Mesothelial cell of epicardium (in vitro differentiated cells): ENCODE measurements at regions not wholly inside any gene's neighbourhood (a gene's known extent, or its start where the extent isn't known, plus 50 kb on each side); places are given as distances from the start of the nearest gene placed in this dataset.

Experiments used
- DNase-seq, 2 experiments: peaks; one replicate each; pipeline ENCODE4 v3.0.0; 2021; ENCODE audit warnings: low spot score in 2 of 2; ENCODE audit not compliant: unreplicated experiment in 2 of 2
- H3K27ac Mint-ChIP-seq: 2 replicates; pipeline ENCODE4 v1.8.0; 2021; ENCODE audit warnings: mixed read lengths
- H3K27me3 Mint-ChIP-seq: 2 replicates; pipeline ENCODE4 v1.8.0; 2021; ENCODE audit warnings: low read depth, mixed read lengths
- H3K36me3 Mint-ChIP-seq: 2 replicates; pipeline ENCODE4 v1.8.0; 2021; ENCODE audit warnings: mixed read lengths
- H3K4me1 Mint-ChIP-seq: 2 replicates; pipeline ENCODE4 v1.8.0; 2021; ENCODE audit warnings: mixed read lengths
- H3K4me3 Mint-ChIP-seq: 2 replicates; pipeline ENCODE4 v1.8.0; 2021; ENCODE audit warnings: mild to moderate bottlenecking, moderate library complexity, mixed read lengths
- H3K9me3 Mint-ChIP-seq: 2 replicates; pipeline ENCODE4 v1.8.0; 2021; ENCODE audit warnings: mixed read lengths
- TF ChIP-seq, protein P1 (sequence below): fragments of 200-600 bp; sonication (generic); IDR thresholded peaks from one replicate; pipeline ENCODE4 v1.5.0; 2021; ENCODE audit warnings: antibody characterized with exemption; ENCODE audit not compliant: unreplicated experiment

DNA sequence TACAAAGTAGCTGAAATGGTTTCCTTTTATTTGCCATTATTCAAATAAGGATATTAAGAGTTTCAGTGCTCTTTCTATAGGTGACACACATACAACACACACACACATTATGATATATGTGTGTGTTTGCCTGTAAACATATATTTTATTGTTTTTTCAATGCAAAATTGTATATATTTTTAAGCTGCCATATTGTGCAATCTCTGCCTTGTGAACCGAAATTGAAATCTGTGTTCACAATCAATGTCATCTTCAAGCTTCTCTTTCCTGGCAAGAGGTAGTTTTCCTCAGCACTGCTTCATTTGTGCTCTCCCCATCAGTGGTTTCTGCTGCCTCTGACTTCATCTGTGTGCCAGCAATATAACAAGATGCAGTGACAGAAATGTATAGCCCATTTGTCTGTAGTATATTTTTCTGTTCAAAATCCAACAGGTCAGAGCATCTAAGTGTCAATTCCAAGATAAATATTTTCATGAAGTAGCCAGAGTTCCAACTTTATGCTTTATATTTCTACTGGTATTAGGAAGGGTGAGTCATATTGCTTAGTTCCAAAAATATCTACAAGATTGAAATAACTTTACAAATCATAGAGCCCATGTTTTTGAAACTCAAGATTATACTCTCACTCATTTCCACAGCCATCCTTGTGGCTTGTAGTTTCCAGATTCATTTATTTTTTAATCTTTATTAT is 1704.8 kb upstream of the CDH9 start:
- no peak overlapping the region for H3K27ac Mint-ChIP-seq
- no peak overlapping the region for H3K4me3 Mint-ChIP-seq
- DNase-seq: no peak
- TF ChIP-seq, protein P1, sequence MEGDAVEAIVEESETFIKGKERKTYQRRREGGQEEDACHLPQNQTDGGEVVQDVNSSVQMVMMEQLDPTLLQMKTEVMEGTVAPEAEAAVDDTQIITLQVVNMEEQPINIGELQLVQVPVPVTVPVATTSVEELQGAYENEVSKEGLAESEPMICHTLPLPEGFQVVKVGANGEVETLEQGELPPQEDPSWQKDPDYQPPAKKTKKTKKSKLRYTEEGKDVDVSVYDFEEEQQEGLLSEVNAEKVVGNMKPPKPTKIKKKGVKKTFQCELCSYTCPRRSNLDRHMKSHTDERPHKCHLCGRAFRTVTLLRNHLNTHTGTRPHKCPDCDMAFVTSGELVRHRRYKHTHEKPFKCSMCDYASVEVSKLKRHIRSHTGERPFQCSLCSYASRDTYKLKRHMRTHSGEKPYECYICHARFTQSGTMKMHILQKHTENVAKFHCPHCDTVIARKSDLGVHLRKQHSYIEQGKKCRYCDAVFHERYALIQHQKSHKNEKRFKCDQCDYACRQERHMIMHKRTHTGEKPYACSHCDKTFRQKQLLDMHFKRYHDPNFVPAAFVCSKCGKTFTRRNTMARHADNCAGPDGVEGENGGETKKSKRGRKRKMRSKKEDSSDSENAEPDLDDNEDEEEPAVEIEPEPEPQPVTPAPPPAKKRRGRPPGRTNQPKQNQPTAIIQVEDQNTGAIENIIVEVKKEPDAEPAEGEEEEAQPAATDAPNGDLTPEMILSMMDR: no peak
- peaks cover 7% of the 10 kb centered on the region for H3K9me3 Mint-ChIP-seq
- H3K36me3 Mint-ChIP-seq: no peaks in the 10 kb centered on the region
- H3K27me3 Mint-ChIP-seq: no peaks in the 10 kb centered on the region
- peaks cover 3% of the 10 kb centered on the region for H3K4me1 Mint-ChIP-seq

GRCh38 chr5:28737682-28738081 is 1699.3 kb upstream of the CDH9 start:
- no peak overlapping the region for H3K4me3 Mint-ChIP-seq
- H3K27ac Mint-ChIP-seq: no peak overlapping the region
- TF ChIP-seq, protein P1: no peak
- no peak for DNase-seq
- H3K9me3 Mint-ChIP-seq: peaks cover 6% of the 10 kb centered on the region
- H3K36me3 Mint-ChIP-seq: no peaks in the 10 kb centered on the region
- no peaks in the 10 kb centered on the region for H3K4me1 Mint-ChIP-seq
- no peaks in the 10 kb centered on the region for H3K27me3 Mint-ChIP-seq

- no peaks in the 10 kb centered on the region for H3K27me3 Mint-ChIP-seq
- no peak overlapping the region for H3K27ac Mint-ChIP-seq
- H3K4me3 Mint-ChIP-seq: no peak overlapping the region
- no peaks in the 10 kb centered on the region for H3K36me3 Mint-ChIP-seq
- peaks cover 6% of the 10 kb centered on the region for H3K9me3 Mint-ChIP-seq
- TF ChIP-seq, protein P1: no peak
- DNase-seq: no peak
- H3K4me1 Mint-ChIP-seq: no peaks in the 10 kb centered on the region
Observed at GRCh38 chr5:28737222-28737621, 1698.8 kb upstream of the CDH9 start.

DNA sequence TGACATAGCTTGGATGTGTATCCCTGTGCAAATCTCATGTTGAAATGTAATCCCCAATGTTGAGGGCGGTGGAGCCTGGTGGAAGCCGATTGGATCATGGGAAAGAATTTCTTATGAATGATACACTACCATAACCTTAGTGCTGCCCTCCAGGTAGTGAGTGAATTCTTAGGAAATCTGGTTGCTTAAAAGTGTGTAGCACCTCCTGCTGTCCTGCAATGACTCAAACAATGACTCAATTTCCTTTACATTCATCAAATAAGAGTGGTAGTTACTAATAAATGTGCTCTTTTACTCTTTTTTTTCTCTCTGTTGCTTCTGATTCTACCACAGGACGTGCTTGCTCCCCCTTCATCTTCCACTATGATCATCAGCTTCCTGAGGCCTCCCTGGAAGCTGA is 1696.0 kb upstream of the CDH9 start:
- Mint-ChIP-seq H3K4me3 (no peak overlapping the region), H3K27me3 (no peaks in the 10 kb centered on the region), H3K27ac (no peak overlapping the region), H3K4me1 (no peaks in the 10 kb centered on the region), H3K36me3 (no peaks in the 10 kb centered on the region), H3K9me3 (no peaks in the 10 kb centered on the region)
- TF ChIP-seq, protein P1: no peak
- no peak for DNase-seq

GRCh38 chr5:28729067-28729466 is 1690.7 kb upstream of the CDH9 start:
- H3K4me3 Mint-ChIP-seq: no peak overlapping the region
- H3K27ac Mint-ChIP-seq: no peak overlapping the region
- TF ChIP-seq, protein P1: no peak
- DNase-seq: no peak
- H3K9me3 Mint-ChIP-seq: peaks cover 7% of the 10 kb centered on the region
- no peaks in the 10 kb centered on the region for H3K4me1 Mint-ChIP-seq
- H3K27me3 Mint-ChIP-seq: no peaks in the 10 kb centered on the region
- no peaks in the 10 kb centered on the region for H3K36me3 Mint-ChIP-seq

DNA sequence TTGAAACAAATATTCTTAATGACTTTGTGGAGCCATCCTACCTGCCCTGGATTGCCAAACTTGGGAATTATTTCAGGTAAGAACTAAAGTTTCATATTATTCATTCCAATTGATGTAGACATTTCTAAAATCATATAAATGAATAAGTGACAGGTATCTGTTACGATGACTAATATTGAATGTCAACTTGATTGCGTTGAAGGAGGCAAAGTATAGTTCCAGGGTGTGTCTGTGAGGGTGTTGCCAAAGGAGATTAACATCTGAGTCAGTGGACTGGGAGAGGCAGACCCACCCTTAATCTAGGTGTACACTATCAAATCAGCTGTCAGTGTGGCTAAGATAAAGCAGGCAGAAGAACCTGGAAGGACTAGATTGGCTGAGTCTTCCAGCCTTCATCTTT is 1688.4 kb upstream of the CDH9 start:
- no peak overlapping the region for H3K4me3 Mint-ChIP-seq

More for the DNA sequence above, 1688.4 kb upstream of the CDH9 start:
- Mint-ChIP-seq H3K27me3 (no peaks in the 10 kb centered on the region), H3K9me3 (peaks cover 7% of the 10 kb centered on the region), H3K36me3 (no peaks in the 10 kb centered on the region), H3K27ac (no peak overlapping the region), H3K4me1 (no peaks in the 10 kb centered on the region)
- DNase-seq: no peak
- TF ChIP-seq, protein P1: no peak
